Neuronal stem cell (in vitro differentiated cells): ENCODE measurements at regions not wholly inside any gene's neighbourhood (a gene's known extent, or its start where the extent isn't known, plus 50 kb on each side); places are given as distances from the start of the nearest gene placed in this dataset.

Experiments
- DNase-seq: peaks from one replicate; pipeline ENCODE4 v3.0.0-alpha.2; 2013; ENCODE audit warnings: low spot score
- H2AFZ ChIP-seq: one replicate; pipeline ENCODE4 v1.6.1; 2013; ENCODE audit warnings: mild to moderate bottlenecking, low read length, inconsistent platforms
- H2AK5ac ChIP-seq: 2 replicates; pipeline ENCODE4 v1.6.1; 2013; ENCODE audit warnings: low read depth, mild to moderate bottlenecking, inconsistent platforms, low read length, moderate library complexity, mixed read lengths
- H2BK120ac ChIP-seq: 2 replicates; pipeline ENCODE4 v1.6.1; 2013; ENCODE audit warnings: low read depth, mild to moderate bottlenecking, inconsistent platforms, low read length, moderate library complexity, mixed read lengths
- H2BK12ac ChIP-seq: one replicate; pipeline ENCODE4 v1.6.1; 2013; ENCODE audit warnings: low read length, inconsistent platforms
- H2BK15ac ChIP-seq: 2 replicates; pipeline ENCODE4 v1.6.1; 2013; ENCODE audit warnings: mild to moderate bottlenecking, low read length, inconsistent platforms, mixed read lengths
- H2BK5ac ChIP-seq: one replicate; pipeline ENCODE4 v1.6.1; 2013; ENCODE audit warnings: inconsistent platforms, mild to moderate bottlenecking, low read length, moderate library complexity
- H3K14ac ChIP-seq: one replicate; pipeline ENCODE4 v1.6.1; 2013; ENCODE audit warnings: low read length, inconsistent platforms
- H3K18ac ChIP-seq: 2 replicates; pipeline ENCODE4 v1.6.1; 2013; ENCODE audit warnings: low read length, inconsistent platforms
- H3K23ac ChIP-seq: 2 replicates; pipeline ENCODE4 v1.6.1; 2013; ENCODE audit warnings: low read depth, mild to moderate bottlenecking, mixed read lengths, low read length, inconsistent platforms; ENCODE audit not compliant: poor library complexity
- H3K27ac ChIP-seq: replicated peaks from 3 replicates; pipeline ENCODE4 v1.5.1; 2013; ENCODE audit warnings: low read length, inconsistent platforms
- H3K27me3 ChIP-seq, 3 experiments: 2 replicates each; pipeline ENCODE4 v1.6.1; 2013; ENCODE audit warnings: low read length in 3 of 3, mild to moderate bottlenecking in 2 of 3, inconsistent platforms in 1 of 3, low read depth in 1 of 3, mixed read lengths in 1 of 3, moderate library complexity in 1 of 3; ENCODE audit not compliant: control insufficient read depth in 3 of 3, insufficient read depth in 3 of 3
- H3K36me3 ChIP-seq, 2 donors: replicated peaks in 1 of 2; 2 replicates each; pipeline ENCODE4 v1.6.1; 2013; ENCODE audit warnings: low read length in 2 of 2; ENCODE audit not compliant: control insufficient read depth in 2 of 2, insufficient read depth in 2 of 2
- H3K4ac ChIP-seq: 2 replicates; pipeline ENCODE4 v1.6.1; 2013; ENCODE audit warnings: inconsistent platforms, mild to moderate bottlenecking, low read length, moderate library complexity
- H3K4me1 ChIP-seq, 2 donors: 1 replicate in 1 of 2; 2 replicates in 1 of 2; pipeline ENCODE4 v1.6.1; 2013; ENCODE audit warnings: low read length in 2 of 2, low read depth in 1 of 2; ENCODE audit not compliant: control insufficient read depth in 2 of 2, insufficient read depth in 1 of 2
- H3K4me2 ChIP-seq: one replicate; pipeline ENCODE4 v1.6.1; 2013; ENCODE audit warnings: mild to moderate bottlenecking, low read length, inconsistent platforms; ENCODE audit not compliant: insufficient read depth, poor library complexity, severe bottlenecking
- H3K4me3 ChIP-seq, 2 donors: 2 replicates each; pipeline ENCODE4 v1.5.1; 2013; ENCODE audit warnings: low read length in 2 of 2, mild to moderate bottlenecking in 2 of 2, inconsistent platforms in 1 of 2, moderate library complexity in 1 of 2
- H3K79me1 ChIP-seq: one replicate; pipeline ENCODE4 v1.6.1; 2013; ENCODE audit warnings: low read depth, mild to moderate bottlenecking, inconsistent platforms, low read length, moderate library complexity
- H3K9ac ChIP-seq: one replicate; pipeline ENCODE4 v1.6.1; 2013; ENCODE audit warnings: mild to moderate bottlenecking, low read depth, low read length, inconsistent platforms; ENCODE audit not compliant: poor library complexity
- H3K9me3 ChIP-seq, 2 donors: replicated peaks in 1 of 2; 2 replicates each; pipeline versions ENCODE3 to v1.6.1; 2013; ENCODE audit warnings: low read length in 2 of 2, mild to moderate bottlenecking in 2 of 2, inconsistent platforms in 1 of 2, low read depth in 1 of 2, mixed read lengths in 1 of 2, moderate library complexity in 1 of 2; ENCODE audit not compliant: control insufficient read depth in 2 of 2, insufficient read depth in 1 of 2
- H4K8ac ChIP-seq: one replicate; pipeline ENCODE4 v1.6.1; 2013; ENCODE audit warnings: low read depth, mild to moderate bottlenecking, inconsistent platforms, low read length, moderate library complexity
- H4K91ac ChIP-seq: one replicate; pipeline ENCODE4 v1.6.1; 2013; ENCODE audit warnings: low read length, low read depth, mild to moderate bottlenecking, inconsistent platforms; ENCODE audit not compliant: poor library complexity
- WGBS, 2 donors: extraction: QIAGEN DNeasy Blood & Tissue Kit; methylation state at CpG; one replicate each; pipeline ENCODE4 v1.1.7; 2013; ENCODE audit warnings: missing lambda C conversion rate in 2 of 2, mixed read lengths in 1 of 2; ENCODE audit not compliant: insufficient read length in 2 of 2, insufficient replicate concordance in 1 of 2; ENCODE audit errors: extremely low coverage in 2 of 2; 5-methylcytosine and 5-hydroxymethylcytosine counted together

GRCh38 chr4:32037399-32037798 lies 1317.2 kb downstream of the PCDH7 start:
- H2BK15ac ChIP-seq = no peak overlapping the region
- no peak overlapping the region for H2BK12ac ChIP-seq
- DNase-seq = no peak
- H3K9me3 ChIP-seq = no peaks in the 10 kb centered on the region
- H3K18ac ChIP-seq = no peak overlapping the region
- H3K27ac ChIP-seq = no peak overlapping the region
- no peaks in the 10 kb centered on the region for H3K79me1 ChIP-seq
- H3K36me3 ChIP-seq = no peaks in the 10 kb centered on the region
- H3K27me3 ChIP-seq = no peaks in the 10 kb centered on the region
- H2BK120ac ChIP-seq = no peak overlapping the region
- no peak overlapping the region for H3K23ac ChIP-seq
- no CpG with 5 or more reads among the region's 1 CpG for WGBS, 2 donors
- no peak overlapping the region for H2AK5ac ChIP-seq
- no peak overlapping the region for H2BK5ac ChIP-seq
- H3K4ac ChIP-seq = no peak overlapping the region
- no peak overlapping the region for H2AFZ ChIP-seq
- H3K4me3 ChIP-seq = no peak overlapping the region
- no peak overlapping the region for H4K8ac ChIP-seq
- H3K14ac ChIP-seq = no peak overlapping the region
- H3K9ac ChIP-seq = no peak overlapping the region
- H3K4me1 ChIP-seq = no peaks in the 10 kb centered on the region
- no peak overlapping the region for H3K4me2 ChIP-seq
- H4K91ac ChIP-seq = no peak overlapping the region

- Histone ChIP-seq H2BK12ac (no peak overlapping the region), H3K79me1 (no peaks in the 10 kb centered on the region), H3K4me3 (no peak overlapping the region), H3K9ac (no peak overlapping the region), H3K36me3 (no peaks in the 10 kb centered on the region), H4K8ac (no peak overlapping the region), H2BK15ac (no peak overlapping the region), H2AFZ (no peak overlapping the region), H3K4me2 (no peak overlapping the region), H2BK120ac (no peak overlapping the region), H3K9me3 (no peaks in the 10 kb centered on the region), H4K91ac (no peak overlapping the region), H3K27ac (no peak overlapping the region), H3K23ac (no peak overlapping the region), H3K27me3 (no peaks in the 10 kb centered on the region), H2AK5ac (no peak overlapping the region), H3K14ac (no peak overlapping the region), H2BK5ac (no peak overlapping the region), H3K4ac (no peak overlapping the region), H3K18ac (no peak overlapping the region), H3K4me1 (no peaks in the 10 kb centered on the region)
- WGBS, 2 donors = no CpG with 5 or more reads among the region's 2 CpGs
- DNase-seq = no peak
Observed at GRCh38 chr4:32042486-32043247, 1322.5 kb downstream of the PCDH7 start.

GRCh38 chr4:32043248-32043633 lies 1323.1 kb downstream of the PCDH7 start:
- H2BK120ac ChIP-seq = no peak overlapping the region
- no peak overlapping the region for H3K9ac ChIP-seq
- DNase-seq = no peak
- H3K4me3 ChIP-seq = no peak overlapping the region
- no peak overlapping the region for H3K14ac ChIP-seq
- no peak overlapping the region for H2BK5ac ChIP-seq
- H3K4me2 ChIP-seq = no peak overlapping the region
- H3K27ac ChIP-seq = no peak overlapping the region
- no peak overlapping the region for H3K18ac ChIP-seq
- no peaks in the 10 kb centered on the region for H3K27me3 ChIP-seq
- no peaks in the 10 kb centered on the region for H3K9me3 ChIP-seq
- no CpG with 5 or more reads among the region's 2 CpGs for WGBS, 2 donors
- H4K8ac ChIP-seq = no peak overlapping the region
- H3K79me1 ChIP-seq = no peaks in the 10 kb centered on the region
- H4K91ac ChIP-seq = no peak overlapping the region
- H3K23ac ChIP-seq = no peak overlapping the region
- H3K36me3 ChIP-seq = no peaks in the 10 kb centered on the region
- H2AK5ac ChIP-seq = no peak overlapping the region
- no peak overlapping the region for H3K4ac ChIP-seq
- no peak overlapping the region for H2BK15ac ChIP-seq
- no peaks in the 10 kb centered on the region for H3K4me1 ChIP-seq
- H2BK12ac ChIP-seq = no peak overlapping the region
- no peak overlapping the region for H2AFZ ChIP-seq

GRCh38 chr4:32061916-32062315 lies 1341.7 kb downstream of the PCDH7 start:
- H3K4me1 ChIP-seq = no peaks in the 10 kb centered on the region

More at GRCh38 chr4:32061916-32062315, 1341.7 kb downstream of the PCDH7 start:
- Histone ChIP-seq H3K36me3 (no peaks in the 10 kb centered on the region), H4K91ac (no peak overlapping the region), H2BK15ac (no peak overlapping the region), H3K79me1 (no peaks in the 10 kb centered on the region), H3K23ac (no peak overlapping the region), H2BK5ac (no peak overlapping the region), H3K27ac (no peak overlapping the region), H4K8ac (no peak overlapping the region), H2AK5ac (no peak overlapping the region), H3K4ac (no peak overlapping the region), H3K9ac (no peak overlapping the region), H3K18ac (no peak overlapping the region), H3K4me3 (no peak overlapping the region), H2AFZ (no peak overlapping the region), H2BK120ac (no peak overlapping the region), H2BK12ac (no peak overlapping the region), H3K27me3 (no peaks in the 10 kb centered on the region), H3K4me2 (no peak overlapping the region), H3K9me3 (no peaks in the 10 kb centered on the region), H3K14ac (no peak overlapping the region)
- no CpG with 5 or more reads among the region's 2 CpGs for whole genome bisulfite sequencing, 2 donors
- no peak for DNase-seq
